ENCODE measurements at regions not wholly inside any gene's neighbourhood (a gene's known extent, or its start where the extent isn't known, plus 50 kb on each side); places are given as distances from the start of the nearest gene placed in this dataset.

DNA sequence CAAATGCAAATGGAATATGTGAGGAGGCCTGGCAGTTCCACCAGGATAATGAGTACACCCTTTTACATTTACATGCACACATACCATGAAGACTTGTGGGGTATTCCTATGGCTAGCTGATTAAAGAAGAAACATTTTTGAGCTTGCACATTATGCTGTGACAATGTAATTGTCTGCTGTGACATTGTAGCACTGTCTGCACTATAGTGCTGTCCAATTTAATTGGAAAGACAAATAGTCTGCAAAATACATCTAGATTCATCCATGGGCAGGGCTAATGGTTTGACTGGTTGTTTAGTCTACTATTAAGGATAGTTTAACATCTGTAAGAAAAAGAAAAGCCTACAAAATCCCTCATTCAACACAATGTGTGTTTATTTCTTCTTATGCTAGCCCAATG is 1005.6 kb upstream of the LRFN5 start:
- Histone ChIP-seq H3K4me2 (ENCODE audit: insufficient read depth, insufficient read length, low read length) (no peak overlapping the region), H3K18ac (ENCODE audit: insufficient read length, low read depth, low read length) (no peak overlapping the region), H4K91ac (ENCODE audit: insufficient read length, low read depth, low read length) (no peak overlapping the region), H3K27ac (ENCODE audit: insufficient read length, low read depth, low read length) (no peak overlapping the region), H3K23ac (ENCODE audit: insufficient read length, low read depth, low read length) (no peak overlapping the region), H3K4ac (ENCODE audit: low read depth, low read length) (no peak overlapping the region), H3K27me3 (ENCODE audit: insufficient read depth, low read length) (no peaks in the 10 kb centered on the region), H3T11ph (ENCODE audit: low read length) (no peak overlapping the region), H3K9ac (ENCODE audit: extremely low read depth, insufficient read length, low read length) (no peak overlapping the region), H2BK120ac (ENCODE audit: low read depth, low read length, poor library complexity, severe bottlenecking) (no peak overlapping the region), H2BK5ac (ENCODE audit: insufficient read length, low read length) (no peak overlapping the region), H3K9me3 (ENCODE audit: control insufficient read depth, low read depth, low read length) (no peaks in the 10 kb centered on the region), H3K4me1 (ENCODE audit: insufficient read depth, low read length) (no peaks in the 10 kb centered on the region), H3K14ac (ENCODE audit: insufficient read depth, low read length) (no peak overlapping the region), H2AK5ac (ENCODE audit: insufficient read length, low read length) (no peak overlapping the region), H3K56ac (ENCODE audit: insufficient read length, low read depth, low read length) (no peak overlapping the region), H3K79me2 (ENCODE audit: insufficient read depth, low read length) (no peaks in the 10 kb centered on the region), H4K8ac (replicated peaks; ENCODE audit: insufficient read length, low read depth, low read length) (no peak overlapping the region), H3K23me2 (ENCODE audit: insufficient read length, low read depth, low read length, poor library complexity, severe bottlenecking) (no peaks in the 10 kb centered on the region), H4K5ac (ENCODE audit: insufficient read length, low read depth, low read length) (no peak overlapping the region), H2AFZ (ENCODE audit: low read length) (no peak overlapping the region), H4K20me1 (ENCODE audit: control insufficient read depth, insufficient read depth, insufficient read length) (no peaks in the 10 kb centered on the region), H2BK15ac (ENCODE audit: low read depth, low read length) (no peak overlapping the region), H2BK12ac (ENCODE audit: insufficient read length, low read depth, low read length) (no peak overlapping the region), H3K79me1 (ENCODE audit: insufficient read depth, low read depth, low read length, poor library complexity, severe bottlenecking) (no peaks in the 10 kb centered on the region), H2BK20ac (ENCODE audit: low read depth, low read length, poor library complexity, severe bottlenecking) (no peak overlapping the region)
- peaks cover 2% of the 10 kb centered on the region in 2 experiments; a peak in 2 of 5 replicates for H3K9me3 Mint-ChIP-seq
- no peaks in the 10 kb centered on the region for H3K27me3 Mint-ChIP-seq (ENCODE audit: low read depth)
- H3K36me3 Mint-ChIP-seq (ENCODE audit: insufficient read depth in 1 of 3, low read depth in 3 of 3), result peaks cover 0 to 1% (median 0%) of the 10 kb centered on the region in 3 experiments; a peak in 3 of 7 replicates
- no peak overlapping the region for H3K27ac Mint-ChIP-seq
- H3K4me3 Mint-ChIP-seq, result no peak overlapping the region
- no peak for TF ChIP-seq CTCF (conservative IDR thresholded peaks at IDR 0.05)
- DNase-seq, result no peak
- no peaks in the 10 kb centered on the region for H3K4me1 Mint-ChIP-seq
